GM10266 (cell line): ENCODE measurements at regions not wholly inside any gene's neighbourhood (a gene's known extent, or its start where the extent isn't known, plus 50 kb on each side); places are given as distances from the start of the nearest gene placed in this dataset.

Experiments
- DNase-seq: peaks from one replicate; pipeline ENCODE4 v3.0.0; 2012; ENCODE audit errors: extremely low spot score
- CTCF ChIP-seq: IDR thresholded peaks from 2 replicates; pipeline ENCODE4 v1.5.1; 2012; ENCODE audit warnings: mild to moderate bottlenecking, low read depth; ENCODE audit not compliant: control insufficient read depth, insufficient read depth; ENCODE audit errors: missing control alignments

GRCh38 chr12:126607867-126608266, 1542.6 kb downstream of the AACS start:
- no peak for DNase-seq
- TF ChIP-seq CTCF: no peak

- DNase-seq: no peak
- TF ChIP-seq CTCF: no peak
These were observed 1543.5 kb downstream of the AACS start for GRCh38 chr12:126608607-126609175.

- no peak for DNase-seq
- TF ChIP-seq CTCF: no peak
These were observed 1551.2 kb downstream of the AACS start for GRCh38 chr12:126616441-126616840.

- no peak for DNase-seq
These were observed 1552.1 kb downstream of the AACS start for GRCh38 chr12:126617312-126617711.

GRCh38 chr12:126627596-126627995, 1562.4 kb downstream of the AACS start:
- DNase-seq: no peak
- no peak for TF ChIP-seq CTCF

More at GRCh38 chr12:126617312-126617711, 1552.1 kb downstream of the AACS start:
- no peak for TF ChIP-seq CTCF

- no peak for DNase-seq
- TF ChIP-seq CTCF: no peak
These were observed 1571.6 kb downstream of the AACS start for GRCh38 chr12:126636821-126637220.

- no peak for TF ChIP-seq CTCF
- DNase-seq: no peak
These were observed 1579.2 kb downstream of the AACS start for GRCh38 chr12:126644236-126645020.
